SK-N-SH (cell line): ENCODE measurements at regions not wholly inside any gene's neighbourhood (a gene's known extent, or its start where the extent isn't known, plus 50 kb on each side); places are given as distances from the start of the nearest gene placed in this dataset.

Experiments used
- CTCF ChIA-PET: fragments of 300-600, 350-600 bp; formaldehyde crosslinking; extraction: SDS; loops from one replicate; lab custom pipeline; 2021; lab: Yijun Ruan, JAX
- POLR2A ChIA-PET: fragments of 350-600 bp; sonication (Branson Sonifier 250); formaldehyde crosslinking; extraction: SDS; loops from one replicate; lab custom pipeline; 2020; ENCODE audit warnings: antibody characterized with exemption, inconsistent platforms; lab: Yijun Ruan, JAX
- DNase-seq: peaks from one replicate; pipeline ENCODE4 v3.0.0; 2012
- H2AFZ ChIP-seq: fragments of 200-600 bp; sonication (generic); 2 replicates; pipeline ENCODE4 v1.8.1; 2016; ENCODE audit warnings: antibody characterized with exemption, mild to moderate bottlenecking, low read depth
- H3F3A ChIP-seq: fragments of 200-600 bp; sonication (generic); replicated peaks from 2 replicates; pipeline ENCODE3; 2016; ENCODE audit warnings: antibody characterized with exemption, mild to moderate bottlenecking; ENCODE audit not compliant: insufficient read depth
- H3K27ac ChIP-seq, 2 experiments: fragments of 200-500 bp in 1 of 2; fragments of 200-600 bp in 1 of 2; sonication (Bioruptor generic) in 1 of 2; sonication (generic), shearing (Covaris generic) in 1 of 2; 2 replicates each; pipeline versions ENCODE4 v1.5.1 to v1.6.1; 2014 to 2016; ENCODE audit warnings: low read depth in 2 of 2, inconsistent platforms in 1 of 2, low read length in 1 of 2, mild to moderate bottlenecking in 1 of 2, mixed read lengths in 1 of 2
- H3K27me3 ChIP-seq: fragments of 200-600 bp; sonication (generic), shearing (Covaris generic); 2 replicates; pipeline ENCODE4 v1.6.1; 2016; ENCODE audit warnings: mixed run types; ENCODE audit not compliant: insufficient read depth
- H3K36me3 ChIP-seq, 2 experiments: fragments of 200-500 bp in 1 of 2; fragments of 200-600 bp in 1 of 2; sonication (Bioruptor generic) in 1 of 2; sonication (generic) in 1 of 2; replicated peaks in 1 of 2; 2 replicates each; pipeline versions ENCODE3 to v1.5.1; 2014 to 2016; ENCODE audit warnings: low read length in 1 of 2, mild to moderate bottlenecking in 1 of 2; ENCODE audit not compliant: insufficient read depth in 2 of 2, control insufficient read depth in 1 of 2
- H3K4me1 ChIP-seq, 2 experiments: fragments of 200-500 bp in 1 of 2; fragments of 200-600 bp in 1 of 2; sonication (Bioruptor generic) in 1 of 2; sonication (generic), shearing (Covaris generic) in 1 of 2; 2 replicates each; pipeline versions ENCODE4 v1.5.1 to v1.6.1; 2014 to 2016; ENCODE audit warnings: low read depth in 1 of 2, low read length in 1 of 2, mixed run types in 1 of 2; ENCODE audit not compliant: insufficient read depth in 2 of 2, control insufficient read depth in 1 of 2
- H3K4me2 ChIP-seq: fragments of 200-600 bp; sonication (generic), shearing (Covaris generic); 2 replicates; pipeline ENCODE4 v1.6.1; 2017; ENCODE audit warnings: mixed run types
- H3K4me3 ChIP-seq, 2 experiments: fragments of 200-500 bp in 1 of 2; fragments of 200-600 bp in 1 of 2; sonication (Bioruptor generic) in 1 of 2; sonication (generic), shearing (Covaris generic) in 1 of 2; 2 replicates each; pipeline versions ENCODE4 v1.5.1 to v1.8.1; 2014 to 2016; ENCODE audit warnings: low read depth in 2 of 2, inconsistent platforms in 1 of 2, low read length in 1 of 2, mild to moderate bottlenecking in 1 of 2, mixed read lengths in 1 of 2, moderate library complexity in 1 of 2
- H3K79me2 ChIP-seq: fragments of 200-600 bp; sonication (generic); 2 replicates; pipeline ENCODE4 v1.8.1; 2017; ENCODE audit warnings: mild to moderate bottlenecking; ENCODE audit not compliant: insufficient read depth
- H3K9ac ChIP-seq: fragments of 200-600 bp; sonication (generic); 2 replicates; pipeline ENCODE4 v1.6.1; 2017; ENCODE audit warnings: mixed run types
- H3K9me2 ChIP-seq: fragments of 200-600 bp; sonication (generic); 2 replicates; pipeline ENCODE4 v1.6.1; 2017; ENCODE audit warnings: mixed run types
- H3K9me3 ChIP-seq: fragments of 200-600 bp; sonication (generic); 2 replicates; pipeline ENCODE4 v1.6.1; 2017; ENCODE audit warnings: mixed run types, mild to moderate bottlenecking, moderate library complexity
- H4K20me1 ChIP-seq: fragments of 200-600 bp; sonication (generic); 2 replicates; pipeline ENCODE4 v1.6.1; 2017; ENCODE audit warnings: mild to moderate bottlenecking, mixed run types; ENCODE audit not compliant: insufficient read depth
- MAX ChIP-seq: IDR thresholded peaks from 2 replicates; pipeline ENCODE4 v1.4.0; 2012; ENCODE audit warnings: low read depth
- NFIC ChIP-seq: IDR thresholded peaks from 2 replicates; pipeline ENCODE4 v1.4.0; 2012; ENCODE audit warnings: borderline replicate concordance
- NRF1 ChIP-seq: IDR thresholded peaks from 2 replicates; pipeline ENCODE4 v1.6.1; 2012; ENCODE audit warnings: low read depth, mild to moderate bottlenecking, low read length
- PBX3 ChIP-seq: IDR thresholded peaks from 2 replicates; pipeline ENCODE4; 2012
- RCOR1 ChIP-seq: fragments of 150-350 bp; IDR thresholded peaks from 2 replicates; pipeline ENCODE4 v1.6.1; 2017; ENCODE audit warnings: antibody characterized with exemption, low read length
- SIN3A ChIP-seq: IDR thresholded peaks from 2 replicates; pipeline ENCODE4 v1.6.1; 2012; ENCODE audit warnings: low read depth, mild to moderate bottlenecking, low read length, moderate library complexity, borderline replicate concordance
- SMC3 ChIP-seq: IDR thresholded peaks from 2 replicates; pipeline ENCODE4 v1.6.1; 2012; ENCODE audit warnings: low read depth, low read length, improper control_type of control experiment
- TCF12 ChIP-seq: IDR thresholded peaks from 2 replicates; pipeline ENCODE4 v1.4.0; 2012
- TEAD4 ChIP-seq: IDR thresholded peaks from 2 replicates; pipeline ENCODE4 v1.4.0; 2012; ENCODE audit warnings: mild to moderate bottlenecking, borderline replicate concordance; ENCODE audit not compliant: insufficient read depth
- USF1 ChIP-seq: IDR thresholded peaks from 2 replicates; pipeline ENCODE4 v1.4.0; 2012; ENCODE audit warnings: low read depth, borderline replicate concordance
- ZBTB33 ChIP-seq: IDR thresholded peaks from 2 replicates; pipeline ENCODE4 v1.4.0; 2012; ENCODE audit warnings: low read depth, borderline replicate concordance
- WGBS: methylation state at CpG from one replicate; pipeline ENCODE4 v1.1.6; 2017; ENCODE audit warnings: low lambda C conversion rate; 5-methylcytosine and 5-hydroxymethylcytosine counted together

GRCh38 chr6:71649915-71650314 is 236.4 kb upstream of the RIMS1 start:
- WGBS = 23% methylated on average over 2 of the region's 2 CpGs

GRCh38 chr6:71651636-71652035 is 234.7 kb upstream of the RIMS1 start:
- 14% methylated on average over 2 of the region's 2 CpGs for WGBS
- Histone ChIP-seq H3K9me3 (no peaks in the 10 kb centered on the region), H3K36me3 (no peaks in the 10 kb centered on the region), H3K9me2 (no peaks in the 10 kb centered on the region), H3K9ac (no peak overlapping the region), H3K4me3 (no peak overlapping the region), H3F3A (no peaks in the 10 kb centered on the region), H3K4me1 (no peaks in the 10 kb centered on the region), H3K27me3 (no peaks in the 10 kb centered on the region), H4K20me1 (no peaks in the 10 kb centered on the region), H3K79me2 (no peaks in the 10 kb centered on the region), H2AFZ (no peak overlapping the region), H3K27ac (no peak overlapping the region), H3K4me2 (no peak overlapping the region)
- ChIA-PET POLR2A (no interaction called here), CTCF (no interaction called here)
- no peak for DNase-seq
- TF ChIP-seq SIN3A (no peak), NFIC (no peak), RCOR1 (no peak)
- TF ChIP-seq, all 33 proteins: peak for 0

More at GRCh38 chr6:71649915-71650314, 236.4 kb upstream of the RIMS1 start:
- H3K27ac ChIP-seq = no peak overlapping the region
- H3K4me2 ChIP-seq = no peak overlapping the region
- H3K36me3 ChIP-seq = no peaks in the 10 kb centered on the region
- ChIA-PET CTCF (no interaction called here), POLR2A (no interaction called here)
- no peaks in the 10 kb centered on the region for H4K20me1 ChIP-seq
- no peaks in the 10 kb centered on the region for H3K9me2 ChIP-seq
- no peaks in the 10 kb centered on the region for H3K4me1 ChIP-seq
- no peak for TF ChIP-seq NRF1
- no peak for TF ChIP-seq USF1
- TF ChIP-seq MAX = no peak
- no peak for TF ChIP-seq SMC3
- no peak for TF ChIP-seq PBX3
- no peak for TF ChIP-seq TCF12
- no peak for TF ChIP-seq ZBTB33
- no peak for TF ChIP-seq TEAD4
- DNase-seq = no peak
- no peak overlapping the region for H3K4me3 ChIP-seq
- H3K9me3 ChIP-seq = no peaks in the 10 kb centered on the region
- H3K9ac ChIP-seq = no peak overlapping the region
- no peaks in the 10 kb centered on the region for H3F3A ChIP-seq
- H3K79me2 ChIP-seq = no peaks in the 10 kb centered on the region
- H2AFZ ChIP-seq = no peak overlapping the region
- no peaks in the 10 kb centered on the region for H3K27me3 ChIP-seq
